ENCODE measurements at regions not wholly inside any gene's neighbourhood (a gene's known extent, or its start where the extent isn't known, plus 50 kb on each side); places are given as distances from the start of the nearest gene placed in this dataset.

- DNase-seq (ENCODE audit: low read depth): no peak
- H3K4me3 ChIP-seq (ENCODE audit: low read depth, low read length): no peak overlapping the region
- no peak for TF ChIP-seq CTCF (IDR thresholded peaks at IDR 0.05; ENCODE audit: insufficient read depth, low read depth, low read length)
These were observed 632.2 kb downstream of the SLC4A3 start for GRCh38 chr2:220259662-220260061.

DNA sequence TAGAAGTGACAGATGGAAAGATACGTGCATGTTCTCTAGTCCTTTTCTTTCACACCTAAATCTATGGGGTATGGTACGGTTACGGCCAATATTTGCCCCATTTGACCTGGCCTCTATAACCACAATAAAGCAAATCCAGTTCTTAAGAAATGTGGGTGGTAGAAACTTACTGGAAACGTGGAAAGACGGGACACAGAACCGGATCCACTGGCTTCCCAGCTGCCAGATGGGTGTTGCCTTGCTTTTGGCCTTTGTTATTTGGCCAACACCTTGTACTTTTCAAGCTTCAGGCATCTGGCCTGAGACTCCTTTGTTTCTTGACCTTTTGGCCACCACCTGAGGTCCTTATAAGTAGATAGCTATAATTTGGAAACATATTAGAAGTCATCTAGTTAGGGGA is 635.9 kb downstream of the SLC4A3 start:
- TF ChIP-seq CTCF (IDR thresholded peaks at IDR 0.05; ENCODE audit: insufficient read depth, low read depth, low read length): no peak
- H3K4me3 ChIP-seq (ENCODE audit: low read depth, low read length): no peak overlapping the region

GRCh38 chr2:220269367-220269766 is 641.9 kb downstream of the SLC4A3 start:
- no peak for DNase-seq (ENCODE audit: low read depth)
- no peak overlapping the region for H3K4me3 ChIP-seq (ENCODE audit: low read depth, low read length)
- no peak for TF ChIP-seq CTCF (IDR thresholded peaks at IDR 0.05; ENCODE audit: insufficient read depth, low read depth, low read length)

More for the DNA sequence above, 635.9 kb downstream of the SLC4A3 start:
- no peak for DNase-seq (ENCODE audit: low read depth)

DNA sequence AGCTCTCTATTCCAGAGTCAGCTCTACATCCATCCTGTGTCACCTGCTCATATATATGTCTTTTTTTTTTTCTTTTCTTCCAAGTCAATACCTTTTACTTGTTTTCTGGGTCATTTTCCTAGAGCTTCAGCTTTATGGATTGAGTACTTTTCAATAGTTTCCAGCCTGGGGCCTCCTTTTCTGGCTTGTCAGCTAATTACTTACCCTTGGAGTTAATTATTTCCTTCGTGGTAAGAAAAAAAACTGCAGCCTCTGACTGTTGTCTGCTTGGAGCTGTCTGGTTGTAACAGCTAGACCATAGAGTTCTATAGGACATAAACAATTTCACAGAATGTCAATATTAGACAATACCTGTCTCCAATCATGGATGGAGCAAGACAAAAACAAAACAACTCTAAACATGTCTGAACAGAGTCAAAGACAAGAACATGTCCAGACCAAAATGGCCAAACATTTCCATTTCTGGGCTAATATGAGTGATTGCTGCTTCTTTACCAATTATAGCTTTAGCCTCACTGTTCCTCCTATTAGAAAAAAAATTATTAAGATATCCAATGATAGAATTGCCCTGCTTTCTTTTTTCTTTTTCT is 643.1 kb downstream of the SLC4A3 start:
- H3K4me3 ChIP-seq (ENCODE audit: low read depth, low read length): no peak overlapping the region
- no peak for TF ChIP-seq CTCF (IDR thresholded peaks at IDR 0.05; ENCODE audit: insufficient read depth, low read depth, low read length)
- DNase-seq (ENCODE audit: low read depth): no peak

DNA sequence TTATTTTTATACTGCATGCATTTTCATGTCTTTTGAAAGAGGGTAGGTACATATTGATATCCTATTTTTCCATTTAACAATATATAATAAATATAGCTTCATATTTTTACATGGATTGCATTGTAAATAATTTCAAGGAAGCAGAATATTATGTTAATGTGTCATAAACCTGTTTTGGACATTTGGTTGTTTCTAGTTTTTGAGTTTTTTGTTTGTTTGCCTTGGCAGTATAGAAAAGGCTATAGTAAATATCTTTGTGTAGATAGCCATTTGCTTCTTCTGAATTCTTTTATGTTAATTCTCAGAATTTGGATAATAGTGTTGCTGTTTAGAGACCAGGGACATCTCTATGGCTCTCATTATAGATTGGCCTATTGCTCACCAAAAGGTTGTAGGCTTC is 645.2 kb downstream of the SLC4A3 start:
- H3K4me3 ChIP-seq (ENCODE audit: low read depth, low read length): no peak overlapping the region
- DNase-seq (ENCODE audit: low read depth): no peak
- TF ChIP-seq CTCF (IDR thresholded peaks at IDR 0.05; ENCODE audit: insufficient read depth, low read depth, low read length): no peak

DNA sequence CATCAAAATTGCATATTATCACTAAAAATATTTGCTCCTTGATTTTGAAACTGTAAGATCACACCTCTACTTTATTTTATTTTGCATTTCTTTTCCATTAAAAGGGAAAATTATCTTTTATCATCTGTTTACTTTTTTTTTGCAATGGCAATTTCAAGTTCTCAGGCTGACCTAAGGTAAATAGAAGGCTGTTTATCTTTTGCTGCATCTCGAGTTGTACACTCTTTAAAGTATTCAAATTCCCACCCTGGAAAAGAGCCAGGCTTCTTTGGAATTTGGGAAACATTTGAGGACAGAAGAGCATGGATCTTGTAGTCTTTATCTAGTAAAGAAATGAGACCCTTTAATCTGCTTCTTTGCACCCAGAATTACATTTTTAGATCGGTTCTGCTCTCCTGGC is 645.7 kb downstream of the SLC4A3 start:
- H3K4me3 ChIP-seq (ENCODE audit: low read depth, low read length): no peak overlapping the region
- no peak for TF ChIP-seq CTCF (IDR thresholded peaks at IDR 0.05; ENCODE audit: insufficient read depth, low read depth, low read length)
- DNase-seq (ENCODE audit: low read depth): peak; percentile 21

GRCh38 chr2:220275454-220275853 is 648.0 kb downstream of the SLC4A3 start:
- no peak overlapping the region for H3K4me3 ChIP-seq (ENCODE audit: low read depth, low read length)
- TF ChIP-seq CTCF (IDR thresholded peaks at IDR 0.05; ENCODE audit: insufficient read depth, low read depth, low read length): no peak
- no peak for DNase-seq (ENCODE audit: low read depth)
